ENCODE measurements at regions not wholly inside any gene's neighbourhood (a gene's known extent, or its start where the extent isn't known, plus 50 kb on each side); places are given as distances from the start of the nearest gene placed in this dataset.

DNA sequence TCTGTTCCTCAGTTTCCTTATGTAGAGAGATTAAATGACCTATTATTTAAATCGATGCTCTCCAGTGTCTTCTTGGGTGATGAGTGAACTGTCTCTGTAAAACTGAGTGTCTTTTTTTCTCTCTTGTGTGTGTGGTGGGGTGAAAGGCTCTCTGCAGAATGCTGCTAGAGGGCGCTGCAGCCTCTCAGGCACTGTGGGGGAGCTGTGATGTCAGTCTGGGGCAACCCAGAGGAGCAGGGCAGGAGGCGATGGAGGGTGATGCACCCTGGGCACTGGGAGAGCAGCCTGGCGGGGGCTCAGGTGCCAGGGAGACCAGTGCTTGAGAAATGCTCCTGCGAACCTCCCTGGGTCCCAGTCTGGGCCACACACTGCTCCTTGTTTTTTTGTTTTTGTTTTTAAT, 110.1 kb upstream of the POM121L12 start:
- Mint-ChIP-seq H3K27me3 (ENCODE audit: low read depth) (no peaks in the 10 kb centered on the region), H3K36me3 (ENCODE audit: low read depth) (no peaks in the 10 kb centered on the region), H3K9me3 (peaks cover 38% of the 10 kb centered on the region), H3K4me3 (no peak overlapping the region), H3K4me1 (ENCODE audit: low read depth) (no peaks in the 10 kb centered on the region), H3K27ac (no peak overlapping the region)

DNA sequence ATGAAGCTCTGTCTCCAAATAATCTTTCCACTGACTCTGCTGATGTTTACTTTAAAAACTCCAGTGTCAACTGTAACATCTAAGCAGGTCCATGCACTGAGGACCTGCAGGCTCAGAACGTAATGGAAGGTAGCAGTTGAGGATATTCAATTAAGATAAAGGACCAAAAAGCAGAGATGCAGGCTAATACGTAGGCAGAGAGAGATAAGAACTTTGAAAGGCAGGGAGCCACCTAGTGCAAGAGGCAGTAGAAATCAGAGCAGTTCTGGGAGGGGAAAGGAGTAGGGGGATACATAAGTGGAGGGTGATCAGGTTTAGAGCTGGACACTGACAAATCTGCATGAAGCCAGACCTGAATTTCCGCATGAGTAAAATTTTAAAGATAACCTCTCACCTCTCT, 114.5 kb upstream of the POM121L12 start:
- Mint-ChIP-seq H3K9me3 (peaks cover 38% of the 10 kb centered on the region), H3K4me1 (ENCODE audit: low read depth) (no peaks in the 10 kb centered on the region), H3K4me3 (no peak overlapping the region), H3K36me3 (ENCODE audit: low read depth) (no peaks in the 10 kb centered on the region), H3K27me3 (ENCODE audit: low read depth) (no peaks in the 10 kb centered on the region), H3K27ac (no peak overlapping the region)

DNA sequence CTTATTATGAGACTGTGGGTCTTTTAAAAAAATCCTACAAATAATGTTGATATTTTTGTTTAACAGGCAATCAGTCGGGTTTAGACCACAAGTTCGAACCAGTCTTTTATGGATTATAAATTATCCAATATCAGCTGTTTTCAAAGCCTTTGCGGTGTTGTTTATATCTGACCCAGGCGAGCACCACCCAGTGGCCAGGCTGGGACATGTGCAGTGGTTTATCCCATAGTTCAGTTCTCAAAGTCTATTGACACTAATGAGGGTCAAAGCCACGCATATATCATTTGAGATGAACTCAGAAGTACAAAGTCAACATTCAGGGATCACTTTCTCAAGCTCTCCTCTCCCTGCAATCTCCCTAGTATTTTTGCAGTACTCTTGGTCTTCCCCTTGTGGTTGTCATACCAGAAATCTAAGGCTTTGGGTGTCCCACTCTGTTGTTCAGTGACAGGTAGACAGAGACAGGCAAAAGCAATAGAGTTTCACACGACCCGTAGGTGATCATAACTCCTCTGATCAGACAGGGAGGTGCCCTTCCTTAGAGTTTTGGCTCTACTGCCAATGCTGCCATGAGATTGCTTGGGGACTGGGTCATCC, 117.4 kb upstream of the POM121L12 start:
- H3K27me3 Mint-ChIP-seq (ENCODE audit: low read depth), result no peaks in the 10 kb centered on the region
- H3K4me1 Mint-ChIP-seq (ENCODE audit: low read depth), result no peaks in the 10 kb centered on the region
- no peak overlapping the region for H3K27ac Mint-ChIP-seq
- no peaks in the 10 kb centered on the region for H3K36me3 Mint-ChIP-seq (ENCODE audit: low read depth)
- H3K4me3 Mint-ChIP-seq, result no peak overlapping the region
- H3K9me3 Mint-ChIP-seq, result peaks cover 49% of the 10 kb centered on the region

DNA sequence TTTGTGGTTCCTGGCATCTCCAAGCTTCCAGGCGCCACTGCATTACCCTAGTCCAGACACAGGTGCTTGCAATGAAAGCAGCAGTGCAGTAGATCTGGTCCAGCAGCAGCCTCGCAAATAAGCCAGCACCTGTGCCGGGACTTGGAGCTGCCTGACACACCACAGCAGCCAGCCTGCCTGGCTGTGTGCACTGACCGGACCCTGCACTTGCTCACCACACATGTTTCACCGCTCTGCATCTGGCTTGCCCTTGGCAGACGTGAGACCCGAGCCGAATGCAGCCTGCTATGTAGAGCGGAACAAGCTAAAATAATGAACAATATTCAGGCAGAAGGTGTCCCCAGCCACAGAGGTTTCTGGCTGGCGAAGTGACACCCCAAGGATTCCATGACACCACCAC, 123.6 kb upstream of the POM121L12 start:
- Mint-ChIP-seq H3K9me3 (peaks cover 32% of the 10 kb centered on the region), H3K36me3 (ENCODE audit: low read depth) (no peaks in the 10 kb centered on the region), H3K27me3 (ENCODE audit: low read depth) (no peaks in the 10 kb centered on the region), H3K4me3 (no peak overlapping the region), H3K27ac (no peak overlapping the region), H3K4me1 (ENCODE audit: low read depth) (no peaks in the 10 kb centered on the region)

DNA sequence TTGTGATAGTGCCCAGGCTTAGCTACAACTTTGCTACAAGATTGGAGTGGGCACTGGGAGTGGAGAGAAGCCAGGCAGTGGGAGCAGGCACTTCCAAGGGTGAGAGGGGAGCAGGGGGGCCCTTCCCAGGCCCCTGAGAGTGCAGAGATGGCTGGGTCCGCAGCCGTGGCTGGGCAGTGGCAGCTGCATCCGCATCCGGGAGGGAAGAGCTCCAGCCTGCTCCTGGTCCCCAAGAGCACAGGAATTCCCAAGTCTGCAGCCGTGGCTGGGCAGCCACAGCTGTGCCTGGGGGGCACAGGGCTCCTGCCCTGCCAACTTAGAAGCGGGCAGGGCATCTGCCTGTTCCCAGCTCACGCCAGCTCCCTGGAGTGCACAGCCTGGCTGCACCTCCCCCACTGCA, 124.1 kb upstream of the POM121L12 start:
- Mint-ChIP-seq H3K9me3 (peaks cover 28% of the 10 kb centered on the region), H3K27me3 (ENCODE audit: low read depth) (no peaks in the 10 kb centered on the region)

DNA sequence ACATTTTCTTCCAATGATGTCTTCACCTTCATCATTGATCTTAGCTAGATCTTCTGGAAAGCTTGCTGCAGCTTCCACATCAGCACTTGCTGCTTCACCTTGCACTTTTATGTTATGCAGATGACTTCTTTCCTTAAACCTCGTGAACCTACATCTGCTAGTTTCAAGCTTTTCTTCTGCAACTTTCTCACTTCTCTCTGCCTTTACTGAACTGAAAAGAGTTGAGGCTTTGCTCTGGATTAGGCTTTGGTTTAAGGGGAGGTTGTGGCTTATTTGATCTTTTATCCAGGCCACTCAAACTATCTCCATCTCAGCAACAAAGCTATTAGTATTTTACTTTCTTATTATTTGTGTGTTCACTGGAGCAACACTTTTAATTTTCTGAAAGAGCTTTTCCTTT, 125.5 kb upstream of the POM121L12 start:
- Mint-ChIP-seq H3K27ac (no peak overlapping the region), H3K27me3 (ENCODE audit: low read depth) (no peaks in the 10 kb centered on the region), H3K4me1 (ENCODE audit: low read depth) (no peaks in the 10 kb centered on the region), H3K4me3 (no peak overlapping the region), H3K9me3 (peaks cover 28% of the 10 kb centered on the region), H3K36me3 (ENCODE audit: low read depth) (no peaks in the 10 kb centered on the region)

More for the DNA sequence above, 124.1 kb upstream of the POM121L12 start:
- Mint-ChIP-seq H3K27ac (no peak overlapping the region), H3K36me3 (ENCODE audit: low read depth) (no peaks in the 10 kb centered on the region), H3K4me1 (ENCODE audit: low read depth) (no peaks in the 10 kb centered on the region), H3K4me3 (no peak overlapping the region)

DNA sequence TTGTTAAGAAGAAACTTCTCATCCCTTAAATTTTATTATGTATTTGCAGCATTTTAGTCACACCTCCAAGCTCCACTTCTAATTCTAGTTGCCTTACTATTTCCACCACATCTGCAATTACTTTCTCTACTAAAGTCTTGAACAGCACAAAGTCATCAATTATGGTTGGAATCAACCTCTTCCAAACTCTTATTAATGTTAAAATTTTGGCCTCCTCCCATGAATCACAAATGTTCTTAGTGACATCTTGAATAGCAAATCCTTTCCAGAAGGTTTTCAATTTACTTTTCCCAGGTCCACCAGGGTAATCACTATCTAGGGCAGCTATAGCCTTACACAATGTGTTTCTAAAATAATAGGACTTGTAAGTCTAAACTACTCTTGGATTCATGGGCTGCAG, 126.3 kb upstream of the POM121L12 start:
- Mint-ChIP-seq H3K27me3 (ENCODE audit: low read depth) (no peaks in the 10 kb centered on the region), H3K27ac (no peak overlapping the region), H3K4me3 (no peak overlapping the region), H3K9me3 (peaks cover 21% of the 10 kb centered on the region), H3K4me1 (ENCODE audit: low read depth) (no peaks in the 10 kb centered on the region), H3K36me3 (ENCODE audit: low read depth) (no peaks in the 10 kb centered on the region)

DNA sequence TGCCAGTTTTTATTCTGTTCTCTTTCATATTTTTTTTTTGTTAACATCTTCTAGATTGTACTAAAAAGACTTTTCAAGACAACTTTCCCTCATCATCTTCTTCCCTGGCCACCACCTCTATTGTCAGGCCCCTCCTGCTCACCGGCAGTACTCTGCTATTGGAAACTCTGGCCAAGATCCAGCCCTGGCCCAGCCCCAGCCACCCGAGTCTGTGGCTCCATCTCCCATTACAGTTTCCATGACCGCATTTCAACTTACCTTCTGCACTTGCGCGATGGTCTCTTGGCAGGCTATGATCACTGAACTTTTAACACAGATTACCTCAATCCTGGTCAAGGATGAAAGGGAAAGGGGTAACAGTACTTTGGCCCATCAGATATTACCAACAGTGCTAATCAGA, 137.7 kb upstream of the POM121L12 start:
- no peaks in the 10 kb centered on the region for H3K4me1 Mint-ChIP-seq (ENCODE audit: low read depth)
- H3K27me3 Mint-ChIP-seq (ENCODE audit: low read depth), result no peaks in the 10 kb centered on the region
- H3K36me3 Mint-ChIP-seq (ENCODE audit: low read depth), result no peaks in the 10 kb centered on the region
- no peak overlapping the region for H3K4me3 Mint-ChIP-seq
- H3K27ac Mint-ChIP-seq, result no peak overlapping the region
- H3K9me3 Mint-ChIP-seq, result peaks cover 14% of the 10 kb centered on the region

DNA sequence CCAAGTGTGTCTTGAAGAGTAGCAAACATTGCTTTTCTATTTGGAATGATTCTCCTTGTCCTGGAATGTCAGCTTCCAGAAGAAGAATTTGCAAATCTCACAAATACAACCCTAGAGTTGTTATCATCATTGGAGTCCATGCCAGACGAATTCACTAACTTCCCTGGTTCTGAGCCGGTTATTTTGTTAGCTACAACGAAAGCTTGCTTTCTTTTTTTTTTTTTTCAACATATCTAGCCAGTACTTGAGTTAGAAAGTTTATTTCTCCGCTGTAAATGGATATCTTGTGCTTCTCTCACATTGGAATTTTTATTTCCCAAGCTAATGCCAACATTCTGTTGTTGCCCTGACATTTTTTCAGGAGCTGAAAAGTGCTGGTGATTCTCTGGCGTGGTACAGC, 138.1 kb upstream of the POM121L12 start:
- H3K27ac Mint-ChIP-seq, result no peak overlapping the region
- no peak overlapping the region for H3K4me3 Mint-ChIP-seq
- H3K36me3 Mint-ChIP-seq (ENCODE audit: low read depth), result no peaks in the 10 kb centered on the region
- no peaks in the 10 kb centered on the region for H3K27me3 Mint-ChIP-seq (ENCODE audit: low read depth)
- H3K9me3 Mint-ChIP-seq, result peaks cover 15% of the 10 kb centered on the region
- no peaks in the 10 kb centered on the region for H3K4me1 Mint-ChIP-seq (ENCODE audit: low read depth)

DNA sequence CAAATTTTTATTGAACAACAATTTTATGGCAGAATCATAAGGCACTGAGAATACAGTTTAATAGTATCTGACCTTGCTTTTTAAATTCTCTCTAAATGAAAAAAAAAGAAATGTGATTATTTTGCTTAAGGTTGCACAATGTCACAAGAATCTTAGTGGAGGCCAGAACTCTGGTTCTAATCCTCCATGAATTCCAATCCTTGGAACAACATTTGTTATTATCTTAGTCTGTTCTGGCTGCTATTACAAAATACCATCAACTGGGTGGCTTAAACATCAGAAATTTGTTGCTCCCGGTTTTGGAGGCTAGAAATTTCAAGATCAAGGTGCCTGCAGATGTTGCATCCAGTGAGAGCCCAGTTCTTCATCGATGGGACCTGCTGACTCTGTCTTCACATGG, 158.2 kb upstream of the POM121L12 start:
- H3K27ac Mint-ChIP-seq, result no peak overlapping the region
- H3K4me1 Mint-ChIP-seq (ENCODE audit: low read depth), result no peaks in the 10 kb centered on the region
- H3K36me3 Mint-ChIP-seq (ENCODE audit: low read depth), result no peaks in the 10 kb centered on the region
- peaks cover 21% of the 10 kb centered on the region for H3K9me3 Mint-ChIP-seq
- no peaks in the 10 kb centered on the region for H3K27me3 Mint-ChIP-seq (ENCODE audit: low read depth)
- H3K4me3 Mint-ChIP-seq, result no peak overlapping the region

DNA sequence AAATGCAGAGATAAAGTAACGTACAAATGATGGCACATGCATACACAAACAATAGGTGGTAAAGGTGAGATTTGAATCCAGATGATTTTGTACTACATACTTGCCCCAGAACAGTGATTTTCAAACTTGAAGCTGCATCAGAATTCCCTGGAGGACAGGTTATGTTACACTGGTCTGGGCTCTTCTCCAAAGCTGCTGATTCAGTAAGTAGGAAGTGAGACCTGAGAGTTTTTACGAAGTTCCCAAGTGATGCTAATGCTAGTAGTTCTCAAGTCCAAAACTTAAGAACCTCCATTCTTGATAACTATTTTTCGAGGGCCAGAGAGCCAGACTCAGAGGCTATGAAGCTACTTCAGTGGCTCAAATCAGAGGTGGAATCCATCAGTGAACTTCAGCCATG, 159.0 kb upstream of the POM121L12 start:
- Mint-ChIP-seq H3K4me1 (ENCODE audit: low read depth) (no peaks in the 10 kb centered on the region), H3K9me3 (peaks cover 20% of the 10 kb centered on the region), H3K27me3 (ENCODE audit: low read depth) (no peaks in the 10 kb centered on the region), H3K4me3 (no peak overlapping the region), H3K36me3 (ENCODE audit: low read depth) (no peaks in the 10 kb centered on the region), H3K27ac (no peak overlapping the region)

DNA sequence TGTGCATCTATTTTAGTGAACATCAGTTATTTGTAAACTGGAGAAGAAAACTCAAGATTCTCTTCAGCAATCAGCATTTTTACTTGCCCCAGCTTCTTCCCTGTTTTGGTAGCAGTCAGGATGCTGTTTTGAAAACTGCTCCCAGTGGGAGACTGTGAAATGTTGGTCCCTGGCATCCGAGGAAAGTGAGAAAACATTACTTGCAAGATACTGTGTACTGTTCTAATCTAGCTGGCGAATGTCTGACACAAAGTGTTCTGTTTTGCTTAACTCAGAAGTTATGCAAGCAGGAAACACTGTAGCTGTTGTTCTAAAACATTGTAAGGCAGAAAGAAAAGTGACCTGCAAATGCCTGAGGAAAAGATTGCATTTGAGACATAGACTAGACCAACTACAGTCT, 171.8 kb upstream of the POM121L12 start:
- Mint-ChIP-seq H3K27ac (no peak overlapping the region), H3K4me3 (no peak overlapping the region), H3K27me3 (ENCODE audit: low read depth) (no peaks in the 10 kb centered on the region), H3K9me3 (peaks cover 25% of the 10 kb centered on the region), H3K4me1 (ENCODE audit: low read depth) (no peaks in the 10 kb centered on the region), H3K36me3 (ENCODE audit: low read depth) (no peaks in the 10 kb centered on the region)

DNA sequence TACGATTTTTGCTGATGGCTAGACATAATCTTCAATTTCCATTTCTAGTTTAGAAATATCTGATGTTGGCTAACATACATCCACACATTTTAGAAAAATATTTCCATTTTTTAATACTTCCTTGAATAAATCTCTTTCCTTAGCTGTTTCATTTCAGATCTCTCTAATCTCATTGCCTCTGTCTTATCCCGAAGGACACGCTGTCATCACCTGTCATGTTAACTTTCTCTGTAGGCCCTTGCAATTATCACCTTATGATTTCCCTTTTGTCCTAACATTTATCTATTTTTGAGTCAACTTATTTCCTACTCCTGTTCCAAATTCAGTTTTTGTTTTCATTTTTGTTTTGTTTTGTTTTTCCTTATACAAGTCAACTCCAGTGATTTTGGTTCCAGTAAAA, 173.1 kb upstream of the POM121L12 start:
- Mint-ChIP-seq H3K27me3 (ENCODE audit: low read depth) (no peaks in the 10 kb centered on the region), H3K9me3 (peaks cover 16% of the 10 kb centered on the region), H3K36me3 (ENCODE audit: low read depth) (no peaks in the 10 kb centered on the region), H3K27ac (no peak overlapping the region), H3K4me1 (ENCODE audit: low read depth) (no peaks in the 10 kb centered on the region), H3K4me3 (no peak overlapping the region)

DNA sequence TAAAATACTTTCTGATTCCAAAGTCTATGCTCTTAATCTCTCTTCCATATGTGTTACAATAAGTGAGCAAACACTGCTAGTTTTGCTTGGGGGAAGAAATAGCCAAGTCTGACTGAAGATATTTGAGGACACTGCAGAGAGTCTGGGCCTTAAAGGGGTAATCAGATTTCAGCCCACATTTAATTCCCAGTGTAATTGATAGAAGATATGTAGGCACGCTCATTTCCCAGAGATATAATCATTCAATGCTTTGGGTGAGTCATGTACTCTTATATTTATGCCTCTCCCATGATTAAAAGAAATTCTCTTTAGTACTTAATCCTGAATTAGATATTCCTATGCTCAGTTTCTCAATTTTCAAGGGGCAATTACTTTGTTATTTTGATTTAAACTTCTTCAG, 178.1 kb upstream of the POM121L12 start:
- H3K4me1 Mint-ChIP-seq (ENCODE audit: low read depth), result no peaks in the 10 kb centered on the region
- H3K4me3 Mint-ChIP-seq, result no peak overlapping the region
- peaks cover 4% of the 10 kb centered on the region for H3K9me3 Mint-ChIP-seq
- H3K27me3 Mint-ChIP-seq (ENCODE audit: low read depth), result no peaks in the 10 kb centered on the region
- no peak overlapping the region for H3K27ac Mint-ChIP-seq
- H3K36me3 Mint-ChIP-seq (ENCODE audit: low read depth), result no peaks in the 10 kb centered on the region

DNA sequence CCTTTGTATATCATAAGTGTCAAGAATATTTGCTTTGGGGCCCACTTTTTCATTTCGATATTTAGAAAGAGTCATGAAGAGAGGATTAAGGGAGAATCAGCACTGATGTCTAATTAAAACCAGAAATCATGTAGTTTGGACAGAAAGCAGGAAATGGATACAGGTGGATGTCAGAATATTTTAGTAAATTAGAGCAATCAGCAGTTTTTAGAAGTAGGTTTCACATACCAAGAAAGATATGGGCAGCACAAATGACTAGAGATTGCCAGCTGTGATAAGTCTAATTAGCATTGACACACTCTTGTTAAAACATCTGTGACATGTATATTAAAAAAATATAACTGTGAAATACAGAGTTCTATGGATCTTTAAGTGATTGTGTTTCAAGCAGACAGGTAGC, 180.8 kb upstream of the POM121L12 start:
- no peaks in the 10 kb centered on the region for H3K4me1 Mint-ChIP-seq (ENCODE audit: low read depth)
- no peaks in the 10 kb centered on the region for H3K36me3 Mint-ChIP-seq (ENCODE audit: low read depth)
- no peak overlapping the region for H3K27ac Mint-ChIP-seq
- H3K9me3 Mint-ChIP-seq, result peaks cover 5% of the 10 kb centered on the region
- H3K27me3 Mint-ChIP-seq (ENCODE audit: low read depth), result no peaks in the 10 kb centered on the region
- no peak overlapping the region for H3K4me3 Mint-ChIP-seq

DNA sequence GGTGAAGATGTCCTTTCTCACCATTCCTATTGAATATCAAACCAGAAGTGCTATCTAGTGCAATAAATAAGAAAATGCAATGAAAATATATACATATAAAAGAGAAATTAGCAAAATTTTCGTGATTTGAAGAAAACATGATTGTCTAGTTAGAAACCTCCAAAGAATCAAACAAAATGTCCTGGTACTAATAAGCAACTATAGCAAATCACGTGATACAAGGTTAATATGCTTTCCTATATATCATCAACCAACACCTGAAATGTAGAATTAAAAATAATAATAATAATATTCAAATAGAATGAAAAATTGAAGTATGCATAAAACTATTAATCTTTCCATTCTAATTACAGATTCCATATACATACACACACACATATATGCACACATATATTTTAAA, 183.9 kb upstream of the POM121L12 start:
- Mint-ChIP-seq H3K4me1 (ENCODE audit: low read depth) (no peaks in the 10 kb centered on the region), H3K27me3 (ENCODE audit: low read depth) (no peaks in the 10 kb centered on the region), H3K4me3 (no peak overlapping the region), H3K36me3 (ENCODE audit: low read depth) (no peaks in the 10 kb centered on the region), H3K27ac (no peak overlapping the region), H3K9me3 (peaks cover 17% of the 10 kb centered on the region)

Measured in T-helper 1 cell treated with Interleukin-12 subunit alpha and Interleukin-12 subunit beta and Interleukin-4 antibody, amounts not matched to agents 30 μg/mL and 1 μg/mL, for 36 hours (primary cell).